Liver (tissue), 8 donors: ENCODE measurements at regions not wholly inside any gene's neighbourhood (a gene's known extent, or its start where the extent isn't known, plus 50 kb on each side); places are given as distances from the start of the nearest gene placed in this dataset.

Source experiments
- DNase-seq: peaks from one replicate; pipeline ENCODE4 v3.0.0-alpha.2; 2017; ENCODE audit warnings: low spot score
- H3K27ac ChIP-seq, 2 donors: one replicate each; pipeline ENCODE4 v1.7.0; 2013; ENCODE audit warnings: inconsistent platforms in 2 of 2, low read length in 2 of 2, control low read depth in 1 of 2, low read depth in 1 of 2, mild to moderate bottlenecking in 1 of 2
- H3K27me3 ChIP-seq, 4 donors: one replicate each; pipeline versions ENCODE4 v1.6.1 to v1.7.0; 2013; ENCODE audit warnings: low read length in 3 of 4, inconsistent platforms in 1 of 4, mild to moderate bottlenecking in 1 of 4, moderate library complexity in 1 of 4; ENCODE audit not compliant: control insufficient read depth in 4 of 4, insufficient read depth in 4 of 4
- H3K36me3 ChIP-seq, 4 donors: one replicate each; pipeline versions ENCODE4 v1.6.1 to v1.7.0; 2013; ENCODE audit warnings: low read length in 3 of 4, mild to moderate bottlenecking in 3 of 4, low read depth in 1 of 4, moderate library complexity in 1 of 4; ENCODE audit not compliant: control insufficient read depth in 4 of 4, insufficient read depth in 3 of 4
- H3K4me1 ChIP-seq, 4 donors: one replicate each; pipeline versions ENCODE4 v1.6.1 to v1.7.0; 2013; ENCODE audit warnings: low read length in 3 of 4, mild to moderate bottlenecking in 3 of 4, moderate library complexity in 1 of 4; ENCODE audit not compliant: control insufficient read depth in 4 of 4, insufficient read depth in 4 of 4
- H3K4me3 ChIP-seq, 3 donors: one replicate each; pipeline versions ENCODE4 v1.6.1 to v1.7.0; 2013; ENCODE audit warnings: low read length in 3 of 3, control low read depth in 1 of 3, low read depth in 1 of 3, mild to moderate bottlenecking in 1 of 3
- H3K9ac ChIP-seq, 2 donors: one replicate each; pipeline ENCODE4 v1.7.0; 2013; ENCODE audit warnings: low read length in 2 of 2, mild to moderate bottlenecking in 2 of 2, moderate library complexity in 2 of 2, control low read depth in 1 of 2, low read depth in 1 of 2
- H3K9me3 ChIP-seq, 4 donors: one replicate each; pipeline versions ENCODE4 v1.6.1 to v1.7.0; 2013; ENCODE audit warnings: low read length in 3 of 4; ENCODE audit not compliant: control insufficient read depth in 4 of 4
- EGR1 ChIP-seq, 2 donors: IDR thresholded peaks; 2 replicates each; pipeline ENCODE4 v1.6.1; 2016 to 2018; ENCODE audit warnings: antibody characterized with exemption in 2 of 2, low read depth in 2 of 2
- FOXA1 ChIP-seq: IDR thresholded peaks from 2 replicates; pipeline ENCODE4 v1.6.1; 2016; ENCODE audit warnings: antibody characterized with exemption
- FOXA2 ChIP-seq: IDR thresholded peaks from 2 replicates; pipeline ENCODE4 v1.6.1; 2016; ENCODE audit warnings: antibody characterized with exemption
- GABPA ChIP-seq, 2 donors: IDR thresholded peaks in 1 of 2; conservative IDR thresholded peaks in 1 of 2; 2 replicates each; pipeline ENCODE4 v1.6.1; 2016; ENCODE audit warnings: antibody characterized with exemption in 2 of 2, mild to moderate bottlenecking in 1 of 2, moderate library complexity in 1 of 2
- HNF4G ChIP-seq: IDR thresholded peaks from 2 replicates; pipeline ENCODE4 v1.6.1; 2016; ENCODE audit warnings: antibody characterized with exemption
- JUND ChIP-seq, 2 donors: IDR thresholded peaks; 2 replicates each; pipeline ENCODE4 v1.6.1; 2016; ENCODE audit warnings: antibody characterized with exemption in 2 of 2
- NR2F2 ChIP-seq: IDR thresholded peaks from 2 replicates; pipeline ENCODE4 v1.6.1; 2016; ENCODE audit warnings: antibody characterized with exemption
- RAD21 ChIP-seq, 2 donors: IDR thresholded peaks; 2 replicates each; pipeline ENCODE4 v1.6.1; 2016; ENCODE audit warnings: antibody characterized with exemption in 2 of 2, mild to moderate bottlenecking in 2 of 2
- RXRA ChIP-seq, 2 donors: IDR thresholded peaks; 2 replicates each; pipeline ENCODE4 v1.6.1; 2017 to 2018; ENCODE audit warnings: antibody characterized with exemption in 2 of 2, mild to moderate bottlenecking in 1 of 2
- SP1 ChIP-seq: IDR thresholded peaks from 2 replicates; pipeline ENCODE4 v1.6.1; 2018; ENCODE audit warnings: antibody characterized with exemption, mild to moderate bottlenecking
- TAF1 ChIP-seq: conservative IDR thresholded peaks from 2 replicates; pipeline ENCODE4 v1.6.1; 2016; ENCODE audit warnings: antibody characterized with exemption, mild to moderate bottlenecking
- YY1 ChIP-seq: IDR thresholded peaks from 2 replicates; pipeline ENCODE4 v1.6.1; 2016; ENCODE audit warnings: antibody characterized with exemption, mild to moderate bottlenecking
- WGBS: extraction: QIAGEN DNeasy Blood & Tissue Kit; methylation state at CpG from one replicate; pipeline ENCODE4 v1.1.7; 2013; 5-methylcytosine and 5-hydroxymethylcytosine counted together
- TF ChIP-seq, protein P1 (sequence below): IDR thresholded peaks from 2 replicates; pipeline ENCODE4 v1.6.1; 2016; ENCODE audit warnings: antibody characterized with exemption, mild to moderate bottlenecking
- TF ChIP-seq, protein P2 (sequence below): fragments of 150-350 bp; IDR thresholded peaks from 2 replicates; pipeline ENCODE4 v1.5.1; 2017; ENCODE audit warnings: improper control_type of control experiment, low read depth, low read length; ENCODE audit not compliant: missing input control
- TF ChIP-seq, protein P3 (sequence below): IDR thresholded peaks from 2 replicates; pipeline ENCODE4 v1.6.1; 2016; ENCODE audit warnings: antibody characterized with exemption
- TF ChIP-seq, protein P4 (sequence below): IDR thresholded peaks from 2 replicates; pipeline ENCODE4 v1.6.1; 2016; ENCODE audit warnings: antibody characterized with exemption
- donor health status: healthy.
- donor health status: healthy.
- donor health status: healthy.
- donor health status: healthy.
- donor health status: healthy.

DNA sequence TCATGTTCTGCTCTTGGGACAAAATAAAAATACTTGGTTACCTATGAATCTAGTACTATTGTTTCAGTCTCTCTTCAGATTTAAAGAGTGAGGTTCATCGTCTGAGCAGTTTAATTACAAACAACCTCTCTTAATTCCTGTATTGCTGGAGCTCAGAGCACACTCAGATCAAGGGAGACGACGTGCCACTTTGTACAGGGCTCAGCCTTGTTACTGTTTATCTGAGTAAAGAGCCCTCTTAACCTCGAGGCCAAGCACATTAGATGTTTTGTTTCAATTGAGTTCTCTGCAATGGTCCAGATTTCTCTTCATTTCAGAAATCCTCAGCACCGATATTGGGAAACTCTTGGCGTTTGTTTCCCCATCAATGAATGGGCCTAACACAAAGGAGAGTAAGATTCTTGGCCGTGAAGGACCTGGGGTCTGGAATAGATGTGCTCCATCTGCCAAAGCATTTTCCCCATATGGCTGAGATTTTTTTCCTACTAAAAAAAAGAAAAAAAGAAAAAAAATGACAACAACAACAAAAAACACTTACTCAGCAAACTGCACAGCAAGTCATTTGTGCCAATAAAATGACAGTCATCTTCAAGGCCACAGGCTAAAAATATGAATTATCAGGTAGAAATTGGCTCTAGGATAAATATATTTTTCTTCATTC, 82.6 kb upstream of the CCN6 start:
- Histone ChIP-seq H3K9me3 (no peaks in the 10 kb centered on the region), H3K4me1 (no peaks in the 10 kb centered on the region), H3K27me3 (peaks cover 0 to 3% (median 0%) of the 10 kb centered on the region in 4 donors), H3K36me3 (no peaks in the 10 kb centered on the region), H3K9ac (no peak overlapping the region), H3K4me3 (no peak overlapping the region), H3K27ac (no peak overlapping the region)
- 80% methylated on average over 7 of the region's 7 CpGs for WGBS
- TF ChIP-seq YY1, result no peak
- no peak for TF ChIP-seq JUND (IDR thresholded peaks at IDR 0.05)
- no peak for TF ChIP-seq RXRA (IDR thresholded peaks at IDR 0.05)
- DNase-seq, result no peak

DNA sequence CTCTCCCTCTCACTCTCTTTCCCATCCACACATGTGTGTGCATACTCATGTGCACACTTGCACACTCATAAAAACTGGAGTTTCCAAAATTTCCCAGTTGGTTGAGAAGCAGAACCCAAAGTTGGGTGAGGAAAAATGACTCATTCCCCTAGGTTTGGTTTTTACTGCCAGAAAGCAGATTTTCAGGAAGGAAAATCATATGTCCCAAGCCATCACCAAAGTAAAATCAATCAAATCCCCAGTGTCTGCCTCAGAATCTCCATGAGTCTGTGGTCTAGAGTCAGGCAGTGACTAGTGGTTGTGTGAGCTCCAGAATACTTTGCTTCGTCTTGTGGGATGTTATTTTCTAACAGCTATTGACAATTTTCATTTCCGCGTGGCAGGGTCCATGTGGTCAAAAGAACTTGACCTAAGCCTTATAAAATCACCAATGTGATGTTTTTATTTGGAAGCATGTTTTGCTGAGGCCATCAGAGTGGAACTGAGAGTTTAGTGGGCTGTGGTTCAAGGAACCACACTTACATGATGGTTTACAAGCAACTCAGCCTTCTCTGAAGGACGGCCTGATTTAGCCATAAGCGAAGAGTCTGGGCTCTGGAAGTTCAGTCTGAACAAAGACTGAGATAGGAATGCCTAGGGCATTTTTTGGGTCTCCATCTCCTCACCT, 81.9 kb upstream of the CCN6 start:
- Histone ChIP-seq H3K27ac (no peak overlapping the region), H3K9me3 (no peaks in the 10 kb centered on the region), H3K36me3 (no peaks in the 10 kb centered on the region), H3K9ac (no peak overlapping the region), H3K27me3 (peaks cover 0 to 3% (median 0%) of the 10 kb centered on the region in 4 donors), H3K4me3 (no peak overlapping the region), H3K4me1 (no peaks in the 10 kb centered on the region)
- 90% methylated on average over 5 of the region's 5 CpGs for WGBS
- TF ChIP-seq YY1 (no peak), EGR1 (IDR thresholded peaks at IDR 0.05; ENCODE audit: low read depth in 2 of 2) (no peak), RAD21 (IDR thresholded peaks at IDR 0.05) (no peak), SP1 (no peak), FOXA2 (no peak), TAF1 (no peak), GABPA (IDR thresholded peaks at IDR 0.05 in 1 of 2, conservative IDR thresholded peaks at IDR 0.05 in 1 of 2) (no peak), NR2F2 (no peak), FOXA1 (no peak), HNF4G (no peak)
- TF ChIP-seq, protein P1, sequence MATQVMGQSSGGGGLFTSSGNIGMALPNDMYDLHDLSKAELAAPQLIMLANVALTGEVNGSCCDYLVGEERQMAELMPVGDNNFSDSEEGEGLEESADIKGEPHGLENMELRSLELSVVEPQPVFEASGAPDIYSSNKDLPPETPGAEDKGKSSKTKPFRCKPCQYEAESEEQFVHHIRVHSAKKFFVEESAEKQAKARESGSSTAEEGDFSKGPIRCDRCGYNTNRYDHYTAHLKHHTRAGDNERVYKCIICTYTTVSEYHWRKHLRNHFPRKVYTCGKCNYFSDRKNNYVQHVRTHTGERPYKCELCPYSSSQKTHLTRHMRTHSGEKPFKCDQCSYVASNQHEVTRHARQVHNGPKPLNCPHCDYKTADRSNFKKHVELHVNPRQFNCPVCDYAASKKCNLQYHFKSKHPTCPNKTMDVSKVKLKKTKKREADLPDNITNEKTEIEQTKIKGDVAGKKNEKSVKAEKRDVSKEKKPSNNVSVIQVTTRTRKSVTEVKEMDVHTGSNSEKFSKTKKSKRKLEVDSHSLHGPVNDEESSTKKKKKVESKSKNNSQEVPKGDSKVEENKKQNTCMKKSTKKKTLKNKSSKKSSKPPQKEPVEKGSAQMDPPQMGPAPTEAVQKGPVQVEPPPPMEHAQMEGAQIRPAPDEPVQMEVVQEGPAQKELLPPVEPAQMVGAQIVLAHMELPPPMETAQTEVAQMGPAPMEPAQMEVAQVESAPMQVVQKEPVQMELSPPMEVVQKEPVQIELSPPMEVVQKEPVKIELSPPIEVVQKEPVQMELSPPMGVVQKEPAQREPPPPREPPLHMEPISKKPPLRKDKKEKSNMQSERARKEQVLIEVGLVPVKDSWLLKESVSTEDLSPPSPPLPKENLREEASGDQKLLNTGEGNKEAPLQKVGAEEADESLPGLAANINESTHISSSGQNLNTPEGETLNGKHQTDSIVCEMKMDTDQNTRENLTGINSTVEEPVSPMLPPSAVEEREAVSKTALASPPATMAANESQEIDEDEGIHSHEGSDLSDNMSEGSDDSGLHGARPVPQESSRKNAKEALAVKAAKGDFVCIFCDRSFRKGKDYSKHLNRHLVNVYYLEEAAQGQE, result no peak
- TF ChIP-seq, protein P2, sequence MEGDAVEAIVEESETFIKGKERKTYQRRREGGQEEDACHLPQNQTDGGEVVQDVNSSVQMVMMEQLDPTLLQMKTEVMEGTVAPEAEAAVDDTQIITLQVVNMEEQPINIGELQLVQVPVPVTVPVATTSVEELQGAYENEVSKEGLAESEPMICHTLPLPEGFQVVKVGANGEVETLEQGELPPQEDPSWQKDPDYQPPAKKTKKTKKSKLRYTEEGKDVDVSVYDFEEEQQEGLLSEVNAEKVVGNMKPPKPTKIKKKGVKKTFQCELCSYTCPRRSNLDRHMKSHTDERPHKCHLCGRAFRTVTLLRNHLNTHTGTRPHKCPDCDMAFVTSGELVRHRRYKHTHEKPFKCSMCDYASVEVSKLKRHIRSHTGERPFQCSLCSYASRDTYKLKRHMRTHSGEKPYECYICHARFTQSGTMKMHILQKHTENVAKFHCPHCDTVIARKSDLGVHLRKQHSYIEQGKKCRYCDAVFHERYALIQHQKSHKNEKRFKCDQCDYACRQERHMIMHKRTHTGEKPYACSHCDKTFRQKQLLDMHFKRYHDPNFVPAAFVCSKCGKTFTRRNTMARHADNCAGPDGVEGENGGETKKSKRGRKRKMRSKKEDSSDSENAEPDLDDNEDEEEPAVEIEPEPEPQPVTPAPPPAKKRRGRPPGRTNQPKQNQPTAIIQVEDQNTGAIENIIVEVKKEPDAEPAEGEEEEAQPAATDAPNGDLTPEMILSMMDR, result no peak
- TF ChIP-seq, protein P3, sequence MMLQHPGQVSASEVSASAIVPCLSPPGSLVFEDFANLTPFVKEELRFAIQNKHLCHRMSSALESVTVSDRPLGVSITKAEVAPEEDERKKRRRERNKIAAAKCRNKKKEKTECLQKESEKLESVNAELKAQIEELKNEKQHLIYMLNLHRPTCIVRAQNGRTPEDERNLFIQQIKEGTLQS, result no peak
- TF ChIP-seq, protein P4, sequence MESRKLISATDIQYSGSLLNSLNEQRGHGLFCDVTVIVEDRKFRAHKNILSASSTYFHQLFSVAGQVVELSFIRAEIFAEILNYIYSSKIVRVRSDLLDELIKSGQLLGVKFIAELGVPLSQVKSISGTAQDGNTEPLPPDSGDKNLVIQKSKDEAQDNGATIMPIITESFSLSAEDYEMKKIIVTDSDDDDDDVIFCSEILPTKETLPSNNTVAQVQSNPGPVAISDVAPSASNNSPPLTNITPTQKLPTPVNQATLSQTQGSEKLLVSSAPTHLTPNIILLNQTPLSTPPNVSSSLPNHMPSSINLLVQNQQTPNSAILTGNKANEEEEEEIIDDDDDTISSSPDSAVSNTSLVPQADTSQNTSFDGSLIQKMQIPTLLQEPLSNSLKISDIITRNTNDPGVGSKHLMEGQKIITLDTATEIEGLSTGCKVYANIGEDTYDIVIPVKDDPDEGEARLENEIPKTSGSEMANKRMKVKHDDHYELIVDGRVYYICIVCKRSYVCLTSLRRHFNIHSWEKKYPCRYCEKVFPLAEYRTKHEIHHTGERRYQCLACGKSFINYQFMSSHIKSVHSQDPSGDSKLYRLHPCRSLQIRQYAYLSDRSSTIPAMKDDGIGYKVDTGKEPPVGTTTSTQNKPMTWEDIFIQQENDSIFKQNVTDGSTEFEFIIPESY, result no peak
- no peak for DNase-seq
